ENCODE measurements at regions not wholly inside any gene's neighbourhood (a gene's known extent, or its start where the extent isn't known, plus 50 kb on each side); places are given as distances from the start of the nearest gene placed in this dataset.

- Histone ChIP-seq H4K20me1 (ENCODE audit: insufficient read depth) (no peaks in the 10 kb centered on the region), H3K79me2 (ENCODE audit: low read depth) (no peaks in the 10 kb centered on the region), H3K9me2 (ENCODE audit: insufficient read depth) (no peaks in the 10 kb centered on the region), H3K36me3 (ENCODE audit: low read depth) (no peaks in the 10 kb centered on the region), H3K4me1 (replicated peaks; ENCODE audit: insufficient read depth) (no peaks in the 10 kb centered on the region), H3K9me3 (ENCODE audit: insufficient read depth, low read depth) (no peaks in the 10 kb centered on the region), H3K4me2 (no peak overlapping the region), H2AFZ (no peak overlapping the region), H3K4me3 (no peak overlapping the region), H3K27ac (no peak overlapping the region), H3F3A (ENCODE audit: insufficient read depth, low read depth) (no peaks in the 10 kb centered on the region), H3K27me3 (ENCODE audit: insufficient read depth, low read depth) (peaks cover 33% of the 10 kb centered on the region)
- intact Hi-C loops (cut with micrococcal nuclease; ENCODE audit: unreplicated experiment), result no loop called here
- no peak for DNase-seq
- ChIA-PET POLR2A (ENCODE audit: unreplicated experiment) (no interaction called here), CTCF (no interaction called here)
- no TSS peak for BruUV-seq (replicated peaks)
- no peak for TF ChIP-seq CTCF (conservative IDR thresholded peaks at IDR 0.05)
- no peak for TF ChIP-seq EZH2 (IDR thresholded peaks at IDR 0.05; ENCODE audit: low read depth)
Measured at GRCh38 chr17:77807051-77807745, 151.3 kb upstream of the TNRC6C start.

GRCh38 chr17:77807746-77808441, 150.6 kb upstream of the TNRC6C start:
- no peak for TF ChIP-seq EZH2 (IDR thresholded peaks at IDR 0.05; ENCODE audit: low read depth)
- no peak for TF ChIP-seq CTCF (conservative IDR thresholded peaks at IDR 0.05)
- H3K4me3 ChIP-seq, result no peak overlapping the region
- no TSS peak for BruUV-seq (replicated peaks)
- no peak overlapping the region for H3K27ac ChIP-seq
- no peaks in the 10 kb centered on the region for H3K36me3 ChIP-seq (ENCODE audit: low read depth)
- H3K9me3 ChIP-seq (ENCODE audit: insufficient read depth, low read depth), result no peaks in the 10 kb centered on the region
- no peak overlapping the region for H3K4me2 ChIP-seq
- POLR2A ChIA-PET (ENCODE audit: unreplicated experiment), result no interaction called here
- H2AFZ ChIP-seq, result no peak overlapping the region
- DNase-seq, result no peak
- intact Hi-C loops (cut with micrococcal nuclease; ENCODE audit: unreplicated experiment), result no loop called here
- H3F3A ChIP-seq (ENCODE audit: insufficient read depth, low read depth), result no peaks in the 10 kb centered on the region
- CTCF ChIA-PET, result no interaction called here
- no peaks in the 10 kb centered on the region for H3K79me2 ChIP-seq (ENCODE audit: low read depth)
- H3K4me1 ChIP-seq (replicated peaks; ENCODE audit: insufficient read depth), result no peaks in the 10 kb centered on the region
- peaks cover 35% of the 10 kb centered on the region for H3K27me3 ChIP-seq (ENCODE audit: insufficient read depth, low read depth)
- no peaks in the 10 kb centered on the region for H3K9me2 ChIP-seq (ENCODE audit: insufficient read depth)
- H4K20me1 ChIP-seq (ENCODE audit: insufficient read depth), result no peaks in the 10 kb centered on the region

- TF ChIP-seq EZH2 (IDR thresholded peaks at IDR 0.05; ENCODE audit: low read depth) (no peak), CTCF (conservative IDR thresholded peaks at IDR 0.05) (no peak)
- Histone ChIP-seq H4K20me1 (ENCODE audit: insufficient read depth) (no peaks in the 10 kb centered on the region), H3K36me3 (ENCODE audit: low read depth) (no peaks in the 10 kb centered on the region), H3K27me3 (ENCODE audit: insufficient read depth, low read depth) (peaks cover 27% of the 10 kb centered on the region), H3K9me3 (ENCODE audit: insufficient read depth, low read depth) (no peaks in the 10 kb centered on the region), H3K79me2 (ENCODE audit: low read depth) (no peaks in the 10 kb centered on the region), H3K4me2 (no peak overlapping the region), H3F3A (ENCODE audit: insufficient read depth, low read depth) (no peaks in the 10 kb centered on the region), H3K4me3 (no peak overlapping the region), H3K4me1 (replicated peaks; ENCODE audit: insufficient read depth) (no peaks in the 10 kb centered on the region), H3K9me2 (ENCODE audit: insufficient read depth) (no peaks in the 10 kb centered on the region), H3K27ac (no peak overlapping the region), H2AFZ (no peak overlapping the region)
- intact Hi-C loops (cut with micrococcal nuclease; ENCODE audit: unreplicated experiment), result no loop called here
- no peak for DNase-seq
- no TSS peak for BruUV-seq (replicated peaks)
- ChIA-PET POLR2A (ENCODE audit: unreplicated experiment) (no interaction called here), CTCF (no interaction called here)
Measured at GRCh38 chr17:77808686-77809425, 149.6 kb upstream of the TNRC6C start.
